ENCODE measurements at regions not wholly inside any gene's neighbourhood (a gene's known extent, or its start where the extent isn't known, plus 50 kb on each side); places are given as distances from the start of the nearest gene placed in this dataset.

DNA sequence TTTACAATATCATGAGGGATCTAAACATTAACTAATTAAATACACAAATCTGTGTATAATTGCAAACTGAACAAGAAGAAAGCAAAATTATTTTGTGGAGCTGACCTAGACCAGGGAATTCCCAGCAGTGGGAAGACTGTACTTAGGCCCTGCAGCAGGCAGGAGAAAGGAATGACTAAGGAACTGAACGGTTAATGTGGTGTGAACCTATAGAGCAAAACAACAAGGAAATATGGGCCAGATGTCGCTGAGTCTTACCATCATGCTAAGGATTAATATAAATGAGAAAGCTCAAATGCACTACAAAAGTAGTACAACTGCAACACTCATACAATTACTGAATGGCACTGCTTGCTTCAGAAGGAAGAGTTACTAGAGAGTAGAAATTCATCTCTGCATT is 120.3 kb upstream of the ATXN3L start:
- Histone ChIP-seq H3K4me3 (no peak overlapping the region), H3K36me3 (ENCODE audit: low read depth) (no peaks in the 10 kb centered on the region), H3K4me1 (ENCODE audit: low read depth) (no peaks in the 10 kb centered on the region), H3K9me3 (no peaks in the 10 kb centered on the region)
- DNase-seq (no peak), ATAC-seq (no peak)
- TF ChIP-seq, protein P1, sequence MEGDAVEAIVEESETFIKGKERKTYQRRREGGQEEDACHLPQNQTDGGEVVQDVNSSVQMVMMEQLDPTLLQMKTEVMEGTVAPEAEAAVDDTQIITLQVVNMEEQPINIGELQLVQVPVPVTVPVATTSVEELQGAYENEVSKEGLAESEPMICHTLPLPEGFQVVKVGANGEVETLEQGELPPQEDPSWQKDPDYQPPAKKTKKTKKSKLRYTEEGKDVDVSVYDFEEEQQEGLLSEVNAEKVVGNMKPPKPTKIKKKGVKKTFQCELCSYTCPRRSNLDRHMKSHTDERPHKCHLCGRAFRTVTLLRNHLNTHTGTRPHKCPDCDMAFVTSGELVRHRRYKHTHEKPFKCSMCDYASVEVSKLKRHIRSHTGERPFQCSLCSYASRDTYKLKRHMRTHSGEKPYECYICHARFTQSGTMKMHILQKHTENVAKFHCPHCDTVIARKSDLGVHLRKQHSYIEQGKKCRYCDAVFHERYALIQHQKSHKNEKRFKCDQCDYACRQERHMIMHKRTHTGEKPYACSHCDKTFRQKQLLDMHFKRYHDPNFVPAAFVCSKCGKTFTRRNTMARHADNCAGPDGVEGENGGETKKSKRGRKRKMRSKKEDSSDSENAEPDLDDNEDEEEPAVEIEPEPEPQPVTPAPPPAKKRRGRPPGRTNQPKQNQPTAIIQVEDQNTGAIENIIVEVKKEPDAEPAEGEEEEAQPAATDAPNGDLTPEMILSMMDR (IDR thresholded peaks at IDR 0.05) = no peak
- intact Hi-C loops (cut with DNase I, micrococcal nuclease) = no loop called here

DNA sequence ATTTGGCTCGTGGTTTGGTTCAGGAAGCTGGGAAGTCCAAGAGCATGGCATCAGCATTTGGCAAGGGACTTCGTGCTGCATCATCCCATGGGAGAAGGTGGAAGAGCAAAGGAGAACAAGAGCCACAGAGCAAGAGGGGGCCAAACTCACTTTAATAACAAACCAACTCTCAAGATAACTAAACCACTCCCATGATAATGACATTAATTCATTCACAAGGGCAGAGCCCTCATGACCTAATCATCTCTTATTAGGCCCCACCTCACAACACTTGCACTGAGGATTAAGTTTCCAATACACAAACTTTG is 113.4 kb upstream of the ATXN3L start:
- intact Hi-C loops (cut with DNase I, micrococcal nuclease) = no loop called here
- DNase-seq = no peak
- ATAC-seq = no peak

DNA sequence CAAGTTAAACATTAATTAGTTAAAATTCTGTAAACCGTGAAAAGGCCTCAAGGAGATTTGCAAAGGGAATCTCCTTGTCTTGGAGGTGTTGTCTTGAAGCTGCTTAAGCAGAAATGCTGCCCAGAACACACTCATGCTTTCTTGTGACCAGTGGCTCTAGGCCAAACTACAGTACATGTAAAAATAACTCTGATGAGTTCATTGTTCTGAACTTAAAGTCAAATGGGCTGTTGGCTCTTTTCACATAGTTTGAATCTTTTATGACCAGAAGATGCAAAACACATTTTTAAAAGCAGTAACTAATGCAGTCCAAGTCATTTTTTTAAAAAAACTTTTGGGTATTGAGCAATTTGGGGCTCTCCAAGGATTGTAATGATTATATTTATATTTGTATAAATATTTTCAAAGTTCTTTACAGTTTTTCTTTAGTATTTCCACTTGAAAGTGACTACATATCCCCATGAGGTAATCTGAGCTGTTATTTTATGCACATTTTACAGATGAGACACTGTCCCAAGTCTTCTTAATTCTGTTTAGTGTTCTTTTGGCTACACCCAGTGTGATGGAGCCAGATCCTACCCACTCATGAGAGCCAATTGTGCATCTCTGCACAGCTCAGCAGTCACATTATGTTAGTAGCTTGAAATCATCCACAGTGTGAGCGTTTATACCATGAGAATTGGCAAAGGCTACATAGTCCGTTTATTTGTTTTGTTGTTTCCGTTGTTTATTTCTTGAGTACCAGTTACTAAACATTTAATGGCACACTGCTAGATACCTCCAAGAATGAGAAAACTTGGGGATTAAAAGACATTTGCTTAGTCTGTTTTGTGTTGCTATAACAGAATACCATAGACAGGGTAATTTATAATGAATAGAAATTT is 112.8 kb upstream of the ATXN3L start:
- H3K4me1 ChIP-seq (ENCODE audit: low read depth) = no peaks in the 10 kb centered on the region
- intact Hi-C loops (cut with DNase I, micrococcal nuclease) = no loop called here
- H3K4me3 ChIP-seq = no peak overlapping the region
- ATAC-seq (peak; percentile 43), DNase-seq (peak in 1 of 3 donors; percentile 22)
- TF ChIP-seq, protein P1 (IDR thresholded peaks at IDR 0.05) = no peak
- no peaks in the 10 kb centered on the region for H3K9me3 ChIP-seq
- H3K36me3 ChIP-seq (ENCODE audit: low read depth) = no peaks in the 10 kb centered on the region

More for the DNA sequence above, 113.4 kb upstream of the ATXN3L start:
- H3K4me3 ChIP-seq = no peak overlapping the region
- H3K9me3 ChIP-seq = no peaks in the 10 kb centered on the region
- no peaks in the 10 kb centered on the region for H3K36me3 ChIP-seq (ENCODE audit: low read depth)
- TF ChIP-seq, protein P1 (IDR thresholded peaks at IDR 0.05) = no peak
- no peaks in the 10 kb centered on the region for H3K4me1 ChIP-seq (ENCODE audit: low read depth)

GRCh38 chrX:13430136-13430827 is 110.4 kb upstream of the ATXN3L start:
- ATAC-seq = no peak
- H3K4me3 ChIP-seq = no peak overlapping the region
- no peaks in the 10 kb centered on the region for H3K9me3 ChIP-seq
- H3K4me1 ChIP-seq (ENCODE audit: low read depth) = no peaks in the 10 kb centered on the region
- no peaks in the 10 kb centered on the region for H3K36me3 ChIP-seq (ENCODE audit: low read depth)
- intact Hi-C loops (cut with DNase I, micrococcal nuclease) = no loop called here
- TF ChIP-seq, protein P1 (IDR thresholded peaks at IDR 0.05) = no peak
- no peak for DNase-seq

- H3K9me3 ChIP-seq = no peaks in the 10 kb centered on the region
- no peak for DNase-seq
- TF ChIP-seq, protein P1 (IDR thresholded peaks at IDR 0.05) = no peak
- peak; percentile 40 for ATAC-seq
- no peak overlapping the region for H3K4me3 ChIP-seq
- no peaks in the 10 kb centered on the region for H3K4me1 ChIP-seq (ENCODE audit: low read depth)
- intact Hi-C loops (cut with DNase I, micrococcal nuclease) = no loop called here
- no peaks in the 10 kb centered on the region for H3K36me3 ChIP-seq (ENCODE audit: low read depth)
Observed at GRCh38 chrX:13428053-13428786, 108.4 kb upstream of the ATXN3L start.
